Hippocampal formation (tissue), 2 donors: ENCODE measurements at regions not wholly inside any gene's neighbourhood (a gene's known extent, or its start where the extent isn't known, plus 50 kb on each side); places are given as distances from the start of the nearest gene placed in this dataset.
A peak's percentile ranks its signal among the peaks of the same experiment; 100 is the strongest.

Source experiments
- DNase-seq, 2 donors: peaks; one replicate each; lab custom pipeline; 2025; lab: John Stamatoyannopoulos, UW

GRCh38 chr10:107409522-107409921 lies 245.0 kb upstream of the SORCS1 start:
- DNase-seq, result peak in 1 of 2 donors; percentile 18

GRCh38 chr10:107398115-107398514 lies 233.6 kb upstream of the SORCS1 start:
- no peak for DNase-seq

- DNase-seq, result no peak
These were observed 227.4 kb upstream of the SORCS1 start for GRCh38 chr10:107391901-107392300.

- DNase-seq, result no peak
These were observed 226.1 kb upstream of the SORCS1 start for GRCh38 chr10:107390563-107390962.

GRCh38 chr10:107383357-107383756 lies 218.9 kb upstream of the SORCS1 start:
- DNase-seq, result no peak

- DNase-seq, result no peak
These were observed 215.1 kb upstream of the SORCS1 start for GRCh38 chr10:107379601-107380000.

- no peak for DNase-seq
These were observed 207.3 kb upstream of the SORCS1 start for GRCh38 chr10:107371801-107372200.

GRCh38 chr10:107364872-107365271 lies 200.4 kb upstream of the SORCS1 start:
- DNase-seq, result no peak

- DNase-seq, result no peak
These were observed 197.8 kb upstream of the SORCS1 start for GRCh38 chr10:107362306-107362705.

GRCh38 chr10:107357033-107357432 lies 192.5 kb upstream of the SORCS1 start:
- no peak for DNase-seq

GRCh38 chr10:107356396-107356795 lies 191.9 kb upstream of the SORCS1 start:
- no peak for DNase-seq

- DNase-seq, result no peak
These were observed 178.2 kb upstream of the SORCS1 start for GRCh38 chr10:107342711-107343110.

- DNase-seq, result no peak
These were observed 176.8 kb upstream of the SORCS1 start for GRCh38 chr10:107341281-107341680.

GRCh38 chr10:107340326-107340725 lies 175.8 kb upstream of the SORCS1 start:
- no peak for DNase-seq

GRCh38 chr10:107336061-107336460 lies 171.6 kb upstream of the SORCS1 start:
- DNase-seq, result no peak

GRCh38 chr10:107317592-107317991 lies 153.1 kb upstream of the SORCS1 start:
- no peak for DNase-seq

- DNase-seq, result no peak
These were observed 138.7 kb upstream of the SORCS1 start for GRCh38 chr10:107303203-107303602.

- DNase-seq, result no peak
These were observed 135.1 kb upstream of the SORCS1 start for GRCh38 chr10:107299606-107300005.

GRCh38 chr10:107284187-107284586 lies 119.7 kb upstream of the SORCS1 start:
- no peak for DNase-seq

GRCh38 chr10:107280293-107280692 lies 115.8 kb upstream of the SORCS1 start:
- no peak for DNase-seq

- DNase-seq, result no peak
These were observed 113.1 kb upstream of the SORCS1 start for GRCh38 chr10:107277591-107277990.

- DNase-seq, result no peak
These were observed 111.3 kb upstream of the SORCS1 start for GRCh38 chr10:107275806-107276205.

GRCh38 chr10:107269626-107270025 lies 105.1 kb upstream of the SORCS1 start:
- no peak for DNase-seq

GRCh38 chr10:107264742-107265141 lies 100.2 kb upstream of the SORCS1 start:
- no peak for DNase-seq

- DNase-seq, result no peak
These were observed 79.6 kb upstream of the SORCS1 start for GRCh38 chr10:107244122-107244521.
